Nephron (organoid): ENCODE measurements at regions not wholly inside any gene's neighbourhood (a gene's known extent, or its start where the extent isn't known, plus 50 kb on each side); places are given as distances from the start of the nearest gene placed in this dataset.

Experiments
- H3K27ac Mint-ChIP-seq, 3 experiments: 2 replicates each; pipeline ENCODE4 v1.8.0; 2020; ENCODE audit warnings: mixed read lengths in 3 of 3, mild to moderate bottlenecking in 2 of 3, moderate library complexity in 1 of 3
- H3K27me3 Mint-ChIP-seq: 2 replicates; pipeline ENCODE4 v1.8.0; 2021; ENCODE audit warnings: low read depth, mild to moderate bottlenecking, moderate library complexity, mixed read lengths
- H3K36me3 Mint-ChIP-seq: 2 replicates; pipeline ENCODE4 v1.8.0; 2020; ENCODE audit warnings: low read depth, mixed read lengths
- H3K4me1 Mint-ChIP-seq: 2 replicates; pipeline ENCODE4 v1.8.0; 2020; ENCODE audit warnings: mixed read lengths
- H3K4me3 Mint-ChIP-seq, 3 experiments: 2 replicates each; pipeline ENCODE4 v1.8.0; 2020; ENCODE audit warnings: mild to moderate bottlenecking in 3 of 3, mixed read lengths in 3 of 3, moderate library complexity in 2 of 3
- H3K9me3 Mint-ChIP-seq: 2 replicates; pipeline ENCODE4 v1.8.0; 2020; ENCODE audit warnings: mixed read lengths
- CTCF ChIP-seq, 3 experiments: fragments of 200-600 bp; sonication (generic); IDR thresholded peaks; one replicate each; pipeline ENCODE4 v1.5.0; 2021; ENCODE audit warnings: antibody characterized with exemption in 3 of 3; ENCODE audit not compliant: unreplicated experiment in 3 of 3

GRCh38 chr5:171568389-171568788, 148.9 kb downstream of the FGF18 start:
- peaks cover 39% of the 10 kb centered on the region for H3K9me3 Mint-ChIP-seq
- H3K36me3 Mint-ChIP-seq, result peaks cover 14% of the 10 kb centered on the region
- no peak overlapping the region for H3K27ac Mint-ChIP-seq
- no peak for TF ChIP-seq CTCF (IDR thresholded peaks at IDR 0.05; ENCODE audit: unreplicated experiment in 3 of 3)
- H3K27me3 Mint-ChIP-seq, result no peaks in the 10 kb centered on the region
- no peak overlapping the region for H3K4me3 Mint-ChIP-seq
- H3K4me1 Mint-ChIP-seq, result no peaks in the 10 kb centered on the region

GRCh38 chr5:171569065-171569712, 149.7 kb downstream of the FGF18 start:
- H3K27me3 Mint-ChIP-seq, result no peaks in the 10 kb centered on the region
- no peak overlapping the region for H3K27ac Mint-ChIP-seq
- no peaks in the 10 kb centered on the region for H3K4me1 Mint-ChIP-seq
- TF ChIP-seq CTCF (IDR thresholded peaks at IDR 0.05; ENCODE audit: unreplicated experiment in 3 of 3), result no peak
- no peak overlapping the region for H3K4me3 Mint-ChIP-seq
- peaks cover 14% of the 10 kb centered on the region for H3K36me3 Mint-ChIP-seq
- H3K9me3 Mint-ChIP-seq, result peaks cover 36% of the 10 kb centered on the region

GRCh38 chr5:171570244-171570825, 150.9 kb downstream of the FGF18 start:
- Mint-ChIP-seq H3K36me3 (peaks cover 14% of the 10 kb centered on the region), H3K9me3 (peaks cover 35% of the 10 kb centered on the region), H3K27ac (no peak overlapping the region), H3K27me3 (no peaks in the 10 kb centered on the region), H3K4me1 (peaks cover 7% of the 10 kb centered on the region), H3K4me3 (no peak overlapping the region)
- TF ChIP-seq CTCF (IDR thresholded peaks at IDR 0.05; ENCODE audit: unreplicated experiment in 3 of 3), result no peak

- Mint-ChIP-seq H3K36me3 (peaks cover 14% of the 10 kb centered on the region), H3K9me3 (peaks cover 39% of the 10 kb centered on the region), H3K27me3 (peaks cover 6% of the 10 kb centered on the region), H3K4me1 (peaks cover 14% of the 10 kb centered on the region), H3K27ac (no peak overlapping the region), H3K4me3 (no peak overlapping the region)
- no peak for TF ChIP-seq CTCF (IDR thresholded peaks at IDR 0.05; ENCODE audit: unreplicated experiment in 3 of 3)
Observed at GRCh38 chr5:171571663-171572062, 152.2 kb downstream of the FGF18 start.

- Mint-ChIP-seq H3K36me3 (peaks cover 14% of the 10 kb centered on the region), H3K4me1 (peaks cover 22% of the 10 kb centered on the region), H3K9me3 (peaks cover 31% of the 10 kb centered on the region), H3K4me3 (no peak overlapping the region), H3K27ac (no peak overlapping the region), H3K27me3 (peaks cover 6% of the 10 kb centered on the region)
- TF ChIP-seq CTCF (IDR thresholded peaks at IDR 0.05; ENCODE audit: unreplicated experiment in 3 of 3), result no peak
Observed at GRCh38 chr5:171573021-171573420, 153.6 kb downstream of the FGF18 start.
